ENCODE measurements at regions not wholly inside any gene's neighbourhood (a gene's known extent, or its start where the extent isn't known, plus 50 kb on each side); places are given as distances from the start of the nearest gene placed in this dataset.

GRCh38 chr2:75807992-75808391 is 97.3 kb upstream of the GCFC2 start:
- TF ChIP-seq CTCF (IDR thresholded peaks at IDR 0.05) (no peak), POLR2A (IDR thresholded peaks at IDR 0.05) (no peak)
